ENCODE measurements at regions not wholly inside any gene's neighbourhood (a gene's known extent, or its start where the extent isn't known, plus 50 kb on each side); places are given as distances from the start of the nearest gene placed in this dataset.

DNA sequence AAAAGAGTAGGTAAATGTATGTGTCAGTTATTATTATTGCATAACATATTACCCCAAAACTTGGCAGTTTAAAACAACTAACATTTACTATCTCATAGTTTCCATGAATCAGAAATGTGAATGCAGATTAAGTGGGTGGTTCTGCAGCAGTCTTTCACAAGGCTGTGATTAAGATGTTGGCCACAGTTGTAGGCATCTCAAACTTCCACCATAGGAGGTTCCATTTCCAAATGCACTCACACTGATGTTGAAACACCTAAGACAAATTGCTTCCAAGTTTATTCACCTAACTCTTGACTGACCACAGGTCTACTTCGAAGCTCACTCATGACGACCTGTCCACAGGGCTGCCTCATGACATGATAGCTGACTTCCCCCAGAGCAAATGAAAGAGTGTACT is 360.8 kb downstream of the GRB14 start:
- no peaks in the 10 kb centered on the region for H3K9me3 ChIP-seq (ENCODE audit: control insufficient read depth, insufficient read depth, low read length)
- H3K4me3 ChIP-seq (ENCODE audit: low read depth, low read length), result no peak overlapping the region
- DNase-seq (ENCODE audit: low read depth, low spot score), result no peak
- ChIA-PET CTCF (no interaction called here), POLR2A (no interaction called here)
- TF ChIP-seq, protein P1, sequence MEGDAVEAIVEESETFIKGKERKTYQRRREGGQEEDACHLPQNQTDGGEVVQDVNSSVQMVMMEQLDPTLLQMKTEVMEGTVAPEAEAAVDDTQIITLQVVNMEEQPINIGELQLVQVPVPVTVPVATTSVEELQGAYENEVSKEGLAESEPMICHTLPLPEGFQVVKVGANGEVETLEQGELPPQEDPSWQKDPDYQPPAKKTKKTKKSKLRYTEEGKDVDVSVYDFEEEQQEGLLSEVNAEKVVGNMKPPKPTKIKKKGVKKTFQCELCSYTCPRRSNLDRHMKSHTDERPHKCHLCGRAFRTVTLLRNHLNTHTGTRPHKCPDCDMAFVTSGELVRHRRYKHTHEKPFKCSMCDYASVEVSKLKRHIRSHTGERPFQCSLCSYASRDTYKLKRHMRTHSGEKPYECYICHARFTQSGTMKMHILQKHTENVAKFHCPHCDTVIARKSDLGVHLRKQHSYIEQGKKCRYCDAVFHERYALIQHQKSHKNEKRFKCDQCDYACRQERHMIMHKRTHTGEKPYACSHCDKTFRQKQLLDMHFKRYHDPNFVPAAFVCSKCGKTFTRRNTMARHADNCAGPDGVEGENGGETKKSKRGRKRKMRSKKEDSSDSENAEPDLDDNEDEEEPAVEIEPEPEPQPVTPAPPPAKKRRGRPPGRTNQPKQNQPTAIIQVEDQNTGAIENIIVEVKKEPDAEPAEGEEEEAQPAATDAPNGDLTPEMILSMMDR (IDR thresholded peaks at IDR 0.05; ENCODE audit: low read depth, low read length), result no peak
- H3K27ac ChIP-seq (ENCODE audit: low read depth, low read length), result no peak overlapping the region
- H3K27me3 ChIP-seq (ENCODE audit: control insufficient read depth, insufficient read depth, low read length), result no peaks in the 10 kb centered on the region

DNA sequence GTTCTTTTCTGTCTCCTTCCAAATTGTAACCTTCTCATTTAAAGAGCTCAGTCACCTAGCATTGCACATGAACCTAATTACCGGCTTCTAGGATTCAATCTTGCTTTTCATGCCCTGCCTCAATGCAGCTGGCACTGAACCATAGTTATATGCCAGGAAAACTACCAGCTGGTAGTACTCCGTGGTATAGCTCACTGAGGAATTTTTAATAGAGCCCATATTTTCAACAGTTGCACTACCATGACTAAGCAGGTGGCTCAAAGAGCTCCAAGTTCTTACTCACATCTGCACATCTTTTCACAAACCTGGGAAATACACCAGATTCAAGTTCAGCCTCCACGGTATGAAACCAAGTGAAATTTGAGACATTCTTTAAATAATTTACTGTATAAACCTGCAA is 363.5 kb downstream of the GRB14 start:
- H3K27me3 ChIP-seq (ENCODE audit: control insufficient read depth, insufficient read depth, low read length), result no peaks in the 10 kb centered on the region
- DNase-seq (ENCODE audit: low read depth, low spot score), result no peak
- no peak overlapping the region for H3K4me3 ChIP-seq (ENCODE audit: low read depth, low read length)
- H3K9me3 ChIP-seq (ENCODE audit: control insufficient read depth, insufficient read depth, low read length), result no peaks in the 10 kb centered on the region
- TF ChIP-seq, protein P1 (IDR thresholded peaks at IDR 0.05; ENCODE audit: low read depth, low read length), result no peak
- no peak overlapping the region for H3K27ac ChIP-seq (ENCODE audit: low read depth, low read length)
- ChIA-PET POLR2A (no interaction called here), CTCF (no interaction called here)

DNA sequence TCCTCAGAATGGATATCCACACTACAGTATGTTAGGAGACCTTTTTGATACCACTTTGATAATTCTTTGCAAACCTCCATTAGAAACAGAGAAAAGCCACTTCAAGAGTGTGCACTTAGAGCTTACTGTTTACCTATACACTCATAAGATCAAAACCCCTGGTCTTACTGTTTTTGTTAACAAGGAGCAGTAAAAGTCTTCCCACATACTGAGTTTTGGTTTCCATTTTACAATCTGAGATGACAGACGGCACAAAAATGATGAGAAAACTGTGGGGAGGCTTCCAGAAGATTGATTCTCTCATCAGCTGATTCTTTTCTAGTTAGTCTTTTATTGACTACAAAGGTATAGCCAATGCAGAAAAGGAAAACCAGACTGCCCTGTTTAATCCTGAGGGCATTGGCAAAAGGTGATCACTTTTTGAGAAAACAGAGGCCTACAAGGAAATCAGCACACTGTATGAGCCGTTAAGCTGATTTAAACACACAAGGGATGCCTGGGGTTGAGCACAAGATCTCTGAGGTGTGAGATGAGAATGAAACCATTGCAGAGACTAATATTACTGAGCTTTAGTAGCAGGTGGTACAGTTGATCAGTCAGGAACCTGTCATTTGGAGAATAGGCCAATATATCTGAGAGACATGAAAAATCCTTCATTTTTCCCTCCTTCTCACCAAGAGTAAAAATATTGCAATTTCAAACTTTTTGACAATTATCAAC is 368.6 kb downstream of the GRB14 start:
- Histone ChIP-seq H3K9me3 (ENCODE audit: control insufficient read depth, insufficient read depth, low read length) (no peaks in the 10 kb centered on the region), H3K27me3 (ENCODE audit: control insufficient read depth, insufficient read depth, low read length) (no peaks in the 10 kb centered on the region), H3K4me3 (ENCODE audit: low read depth, low read length) (no peak overlapping the region), H3K27ac (ENCODE audit: low read depth, low read length) (no peak overlapping the region)
- DNase-seq (ENCODE audit: low read depth, low spot score), result no peak
- TF ChIP-seq, protein P1 (IDR thresholded peaks at IDR 0.05; ENCODE audit: low read depth, low read length), result no peak
- CTCF ChIA-PET, result no interaction called here
- POLR2A ChIA-PET, result no interaction called here

DNA sequence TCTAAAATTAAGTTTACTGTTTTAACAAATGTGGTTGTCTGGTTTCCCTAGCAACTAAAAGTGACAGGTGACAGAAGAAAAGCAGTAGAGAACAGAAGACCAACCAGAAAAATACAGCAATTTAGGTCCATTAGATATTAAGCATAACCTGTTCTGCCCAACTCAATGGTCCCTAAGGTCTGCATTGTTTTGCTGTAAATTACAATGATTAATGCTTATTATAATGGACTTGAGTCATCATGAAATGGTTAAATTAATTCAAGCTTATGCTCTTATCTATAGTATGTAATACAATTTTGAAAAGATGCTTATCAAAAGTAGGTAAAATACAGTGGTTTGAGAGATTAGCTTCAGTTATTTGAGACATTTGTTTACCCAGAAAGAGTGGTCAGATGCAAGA is 378.0 kb downstream of the GRB14 start:
- TF ChIP-seq, protein P1 (IDR thresholded peaks at IDR 0.05; ENCODE audit: low read depth, low read length), result no peak
- no peak overlapping the region for H3K4me3 ChIP-seq (ENCODE audit: low read depth, low read length)
- no peak for DNase-seq (ENCODE audit: low read depth, low spot score)
- ChIA-PET CTCF (no interaction called here), POLR2A (no interaction called here)
- H3K27ac ChIP-seq (ENCODE audit: low read depth, low read length), result no peak overlapping the region
- no peaks in the 10 kb centered on the region for H3K27me3 ChIP-seq (ENCODE audit: control insufficient read depth, insufficient read depth, low read length)
- no peaks in the 10 kb centered on the region for H3K9me3 ChIP-seq (ENCODE audit: control insufficient read depth, insufficient read depth, low read length)

DNA sequence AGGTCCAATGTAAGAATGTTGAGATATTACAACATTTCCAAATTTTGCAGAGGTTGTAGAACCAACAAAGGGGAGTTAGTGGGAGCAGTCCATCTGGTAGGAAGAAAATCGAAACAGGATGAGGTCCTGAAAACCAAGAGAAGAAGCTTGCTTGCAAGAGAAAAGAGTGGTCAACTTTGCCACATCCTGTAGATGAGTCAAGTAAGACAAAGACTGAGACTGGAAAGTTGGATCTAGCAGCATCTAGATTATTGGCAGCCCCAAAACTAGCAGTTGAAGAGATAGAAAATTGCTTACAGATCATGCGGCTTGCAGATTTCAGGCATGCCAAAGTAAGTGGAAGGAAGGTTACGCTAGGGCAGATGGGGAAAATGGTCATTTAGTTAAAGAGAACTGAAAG is 378.9 kb downstream of the GRB14 start:
- no peaks in the 10 kb centered on the region for H3K27me3 ChIP-seq (ENCODE audit: control insufficient read depth, insufficient read depth, low read length)
- TF ChIP-seq, protein P1 (IDR thresholded peaks at IDR 0.05; ENCODE audit: low read depth, low read length), result no peak
- ChIA-PET POLR2A (no interaction called here), CTCF (no interaction called here)
- H3K4me3 ChIP-seq (ENCODE audit: low read depth, low read length), result no peak overlapping the region
- no peak overlapping the region for H3K27ac ChIP-seq (ENCODE audit: low read depth, low read length)
- no peak for DNase-seq (ENCODE audit: low read depth, low spot score)
- H3K9me3 ChIP-seq (ENCODE audit: control insufficient read depth, insufficient read depth, low read length), result no peaks in the 10 kb centered on the region
